GM10266 (cell line): ENCODE measurements at regions not wholly inside any gene's neighbourhood (a gene's known extent, or its start where the extent isn't known, plus 50 kb on each side); places are given as distances from the start of the nearest gene placed in this dataset.

ENCODE experiments used
- DNase-seq: peaks from one replicate; pipeline ENCODE4 v3.0.0; 2012; ENCODE audit errors: extremely low spot score
- TF ChIP-seq, protein P1 (sequence below): IDR thresholded peaks from 2 replicates; pipeline ENCODE4 v1.5.1; 2012; ENCODE audit warnings: mild to moderate bottlenecking, low read depth; ENCODE audit not compliant: control insufficient read depth, insufficient read depth; ENCODE audit errors: missing control alignments

GRCh38 chr2:239756031-239756789, 268.9 kb downstream of the NDUFA10 start:
- DNase-seq: no peak
- TF ChIP-seq, protein P1, sequence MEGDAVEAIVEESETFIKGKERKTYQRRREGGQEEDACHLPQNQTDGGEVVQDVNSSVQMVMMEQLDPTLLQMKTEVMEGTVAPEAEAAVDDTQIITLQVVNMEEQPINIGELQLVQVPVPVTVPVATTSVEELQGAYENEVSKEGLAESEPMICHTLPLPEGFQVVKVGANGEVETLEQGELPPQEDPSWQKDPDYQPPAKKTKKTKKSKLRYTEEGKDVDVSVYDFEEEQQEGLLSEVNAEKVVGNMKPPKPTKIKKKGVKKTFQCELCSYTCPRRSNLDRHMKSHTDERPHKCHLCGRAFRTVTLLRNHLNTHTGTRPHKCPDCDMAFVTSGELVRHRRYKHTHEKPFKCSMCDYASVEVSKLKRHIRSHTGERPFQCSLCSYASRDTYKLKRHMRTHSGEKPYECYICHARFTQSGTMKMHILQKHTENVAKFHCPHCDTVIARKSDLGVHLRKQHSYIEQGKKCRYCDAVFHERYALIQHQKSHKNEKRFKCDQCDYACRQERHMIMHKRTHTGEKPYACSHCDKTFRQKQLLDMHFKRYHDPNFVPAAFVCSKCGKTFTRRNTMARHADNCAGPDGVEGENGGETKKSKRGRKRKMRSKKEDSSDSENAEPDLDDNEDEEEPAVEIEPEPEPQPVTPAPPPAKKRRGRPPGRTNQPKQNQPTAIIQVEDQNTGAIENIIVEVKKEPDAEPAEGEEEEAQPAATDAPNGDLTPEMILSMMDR: no peak

GRCh38 chr2:239753401-239753837, 271.7 kb downstream of the NDUFA10 start:
- no peak for DNase-seq
- TF ChIP-seq, protein P1: no peak

DNA sequence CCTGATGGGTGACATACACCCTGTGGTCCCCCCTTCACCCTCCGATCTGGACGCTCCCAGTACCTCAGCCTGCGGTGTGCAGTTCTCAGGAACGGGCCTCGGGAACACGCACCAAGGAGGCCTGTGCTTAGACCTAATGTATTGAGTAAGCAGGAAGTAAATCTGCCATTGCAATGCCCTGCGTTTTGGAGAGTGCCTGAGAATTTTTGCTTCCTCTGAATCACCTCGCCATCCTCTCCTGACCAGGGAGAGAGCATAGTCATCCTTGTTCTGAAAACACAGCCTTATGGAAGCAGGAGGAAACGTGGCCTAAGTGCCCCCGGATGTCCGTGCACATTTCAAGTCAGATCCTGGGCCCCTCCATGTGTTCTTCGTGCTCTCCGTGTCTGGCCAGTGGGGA, 272.2 kb downstream of the NDUFA10 start:
- no peak for DNase-seq
- TF ChIP-seq, protein P1: no peak

- TF ChIP-seq, protein P1: no peak
- no peak for DNase-seq
Measured at GRCh38 chr2:239751679-239752355, 273.3 kb downstream of the NDUFA10 start.

GRCh38 chr2:239750929-239751678, 274.0 kb downstream of the NDUFA10 start:
- no peak for DNase-seq
- TF ChIP-seq, protein P1: no peak

DNA sequence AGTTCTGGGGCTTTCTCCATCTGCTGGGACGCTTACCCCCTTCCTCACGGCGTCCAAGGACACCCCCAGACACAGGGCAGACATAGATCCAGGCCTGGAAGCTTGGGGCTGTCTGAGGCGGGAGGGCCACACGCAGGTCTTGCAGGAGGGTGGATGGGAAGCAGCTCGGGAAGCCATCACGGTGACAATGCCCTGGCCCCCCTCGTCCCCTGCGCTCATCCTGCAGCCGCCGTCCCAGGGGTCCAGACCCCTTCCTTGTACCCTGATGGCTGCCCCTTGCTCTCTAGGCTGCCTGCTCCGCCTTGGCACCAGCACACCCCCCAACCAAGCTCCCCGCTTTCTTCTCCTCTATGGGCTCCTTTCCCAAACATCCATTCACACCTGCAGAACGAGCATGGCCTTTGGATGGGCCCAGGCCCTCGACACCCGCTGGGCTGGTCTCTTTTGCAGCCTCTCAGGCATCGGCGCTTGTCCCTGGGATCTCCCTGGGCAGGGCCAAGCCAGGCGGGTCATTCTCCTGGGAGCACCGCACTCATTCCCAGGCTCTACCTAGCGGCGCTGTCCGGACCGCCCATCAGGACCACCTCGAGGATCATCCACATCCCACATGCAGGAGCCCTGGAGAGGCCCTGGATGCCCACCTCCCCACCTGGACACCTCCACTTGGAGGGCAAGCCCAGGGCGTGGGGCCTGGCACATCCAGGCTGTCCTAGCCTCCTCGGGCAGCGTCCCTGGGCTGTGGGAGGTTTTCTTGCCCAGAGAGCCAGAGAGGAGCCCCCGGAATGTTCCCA, 274.9 kb downstream of the NDUFA10 start:
- DNase-seq: no peak
- TF ChIP-seq, protein P1: no peak
